ENCODE measurements at regions not wholly inside any gene's neighbourhood (a gene's known extent, or its start where the extent isn't known, plus 50 kb on each side); places are given as distances from the start of the nearest gene placed in this dataset.

- TF ChIP-seq, protein P1, sequence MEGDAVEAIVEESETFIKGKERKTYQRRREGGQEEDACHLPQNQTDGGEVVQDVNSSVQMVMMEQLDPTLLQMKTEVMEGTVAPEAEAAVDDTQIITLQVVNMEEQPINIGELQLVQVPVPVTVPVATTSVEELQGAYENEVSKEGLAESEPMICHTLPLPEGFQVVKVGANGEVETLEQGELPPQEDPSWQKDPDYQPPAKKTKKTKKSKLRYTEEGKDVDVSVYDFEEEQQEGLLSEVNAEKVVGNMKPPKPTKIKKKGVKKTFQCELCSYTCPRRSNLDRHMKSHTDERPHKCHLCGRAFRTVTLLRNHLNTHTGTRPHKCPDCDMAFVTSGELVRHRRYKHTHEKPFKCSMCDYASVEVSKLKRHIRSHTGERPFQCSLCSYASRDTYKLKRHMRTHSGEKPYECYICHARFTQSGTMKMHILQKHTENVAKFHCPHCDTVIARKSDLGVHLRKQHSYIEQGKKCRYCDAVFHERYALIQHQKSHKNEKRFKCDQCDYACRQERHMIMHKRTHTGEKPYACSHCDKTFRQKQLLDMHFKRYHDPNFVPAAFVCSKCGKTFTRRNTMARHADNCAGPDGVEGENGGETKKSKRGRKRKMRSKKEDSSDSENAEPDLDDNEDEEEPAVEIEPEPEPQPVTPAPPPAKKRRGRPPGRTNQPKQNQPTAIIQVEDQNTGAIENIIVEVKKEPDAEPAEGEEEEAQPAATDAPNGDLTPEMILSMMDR (IDR thresholded peaks at IDR 0.05) = no peak
- no peak for TF ChIP-seq POLR2A (IDR thresholded peaks at IDR 0.05)
Observed at GRCh38 chr2:199105826-199106225, 351.9 kb downstream of the SATB2 start.

All from suprapubic skin (tissue), 3 donors.